Inflammatory macrophage treated with lipopolysaccharide for 1 hour (primary cell): ENCODE measurements at regions not wholly inside any gene's neighbourhood (a gene's known extent, or its start where the extent isn't known, plus 50 kb on each side); places are given as distances from the start of the nearest gene placed in this dataset.

Experiments used
- DNase-seq, 2 donors: peaks; one replicate each; pipeline ENCODE4 v3.0.0-alpha.2; 2020 to 2022

GRCh38 chr2:239640676-239641578 is 240.1 kb upstream of the HDAC4 start:
- no peak for DNase-seq

DNA sequence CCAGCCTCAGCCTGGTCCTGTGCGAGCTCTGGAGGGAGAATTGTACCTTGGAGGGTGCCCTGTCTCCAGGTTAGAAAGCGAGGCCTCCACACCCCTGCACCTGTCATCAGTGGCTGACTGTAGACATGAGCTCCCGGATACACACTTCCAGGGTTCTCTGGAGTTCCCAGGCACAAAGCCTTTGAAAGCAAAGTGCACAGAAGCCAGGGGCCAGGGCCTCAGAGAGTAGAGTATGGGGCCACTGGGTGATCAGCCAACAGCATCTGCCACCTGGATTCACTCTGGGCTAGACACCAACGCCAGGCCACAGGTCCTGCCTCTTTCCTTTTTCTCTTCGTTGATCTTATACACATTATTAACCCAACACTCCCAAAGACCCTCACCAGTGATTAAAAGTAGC is 239.4 kb upstream of the HDAC4 start:
- DNase-seq = no peak

- no peak for DNase-seq
Measured at GRCh38 chr2:239639421-239640185, 238.8 kb upstream of the HDAC4 start.

DNA sequence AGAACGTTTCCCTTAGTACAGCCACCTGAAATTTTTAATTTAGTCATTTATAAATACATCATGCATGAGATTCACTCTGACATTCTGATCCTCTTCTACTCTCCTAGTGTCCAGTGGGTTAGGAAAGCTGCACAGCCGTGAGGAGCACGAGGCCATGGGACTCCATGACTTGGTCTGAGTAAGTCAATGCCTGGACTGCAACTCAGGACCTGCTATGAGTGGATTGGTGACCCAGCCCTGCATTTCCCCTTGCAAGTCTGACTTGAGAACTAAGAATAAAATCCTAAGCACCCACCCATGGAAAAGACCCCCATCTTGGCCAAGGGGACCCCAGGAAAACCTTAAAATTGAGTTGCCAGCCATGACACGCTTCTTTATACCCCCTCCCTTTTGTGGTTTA is 237.6 kb upstream of the HDAC4 start:
- DNase-seq = no peak

DNA sequence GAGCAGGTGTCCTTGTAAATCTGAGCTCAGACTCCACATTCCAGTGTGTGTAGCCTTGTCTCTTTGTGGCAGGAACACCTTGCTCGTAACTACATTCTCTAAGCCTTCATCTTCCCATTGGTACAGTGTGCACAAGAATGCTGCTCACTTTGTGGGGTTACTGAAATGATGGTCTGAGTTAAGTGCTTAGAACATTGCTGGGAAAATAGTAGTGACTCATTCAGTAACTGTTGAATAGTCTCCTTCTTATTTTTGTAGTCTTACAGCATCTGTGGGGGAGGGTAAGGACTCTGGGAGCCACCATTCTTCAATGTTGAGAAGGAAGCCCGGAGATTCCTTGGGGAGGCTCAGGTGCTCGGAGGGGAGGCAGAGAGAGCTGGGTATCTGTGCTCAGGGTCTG is 236.0 kb upstream of the HDAC4 start:
- DNase-seq = no peak

- DNase-seq = no peak
Measured at GRCh38 chr2:239634769-239635168, 233.9 kb upstream of the HDAC4 start.

- DNase-seq = no peak
Measured at GRCh38 chr2:239630618-239631286, 229.9 kb upstream of the HDAC4 start.

DNA sequence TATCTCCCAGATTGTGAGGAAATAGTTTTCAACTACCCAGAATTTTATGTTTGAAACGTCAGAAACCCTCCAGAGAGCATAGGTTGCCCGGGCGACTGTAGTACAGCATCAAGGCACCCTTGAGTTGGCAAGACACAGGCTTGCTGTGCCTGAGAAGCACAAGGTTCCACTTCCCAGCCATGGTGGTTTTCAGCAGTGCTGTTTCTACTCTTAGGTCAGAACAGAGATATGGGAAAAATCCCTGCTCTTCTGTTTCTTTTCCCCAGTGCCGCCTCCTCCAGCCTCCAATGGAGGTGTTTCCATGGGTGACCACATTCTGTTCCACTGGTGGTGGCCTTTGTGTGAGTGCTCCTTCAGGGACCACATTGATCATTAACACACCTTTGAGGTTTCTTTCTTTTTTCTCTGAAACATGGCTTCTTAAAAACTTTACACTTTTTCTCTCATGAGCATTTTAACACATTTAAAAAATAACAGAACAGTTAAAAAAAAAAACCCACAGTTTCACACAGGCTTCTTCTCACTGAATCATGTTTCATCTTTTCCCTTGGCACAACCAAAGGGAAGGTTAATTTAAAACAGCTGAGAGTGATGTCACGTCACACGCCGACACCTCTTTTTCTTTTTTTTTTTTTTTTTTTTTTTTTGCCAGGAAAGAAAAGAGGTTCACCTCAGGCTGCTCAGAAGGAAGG is 229.3 kb upstream of the HDAC4 start:
- DNase-seq = no peak

DNA sequence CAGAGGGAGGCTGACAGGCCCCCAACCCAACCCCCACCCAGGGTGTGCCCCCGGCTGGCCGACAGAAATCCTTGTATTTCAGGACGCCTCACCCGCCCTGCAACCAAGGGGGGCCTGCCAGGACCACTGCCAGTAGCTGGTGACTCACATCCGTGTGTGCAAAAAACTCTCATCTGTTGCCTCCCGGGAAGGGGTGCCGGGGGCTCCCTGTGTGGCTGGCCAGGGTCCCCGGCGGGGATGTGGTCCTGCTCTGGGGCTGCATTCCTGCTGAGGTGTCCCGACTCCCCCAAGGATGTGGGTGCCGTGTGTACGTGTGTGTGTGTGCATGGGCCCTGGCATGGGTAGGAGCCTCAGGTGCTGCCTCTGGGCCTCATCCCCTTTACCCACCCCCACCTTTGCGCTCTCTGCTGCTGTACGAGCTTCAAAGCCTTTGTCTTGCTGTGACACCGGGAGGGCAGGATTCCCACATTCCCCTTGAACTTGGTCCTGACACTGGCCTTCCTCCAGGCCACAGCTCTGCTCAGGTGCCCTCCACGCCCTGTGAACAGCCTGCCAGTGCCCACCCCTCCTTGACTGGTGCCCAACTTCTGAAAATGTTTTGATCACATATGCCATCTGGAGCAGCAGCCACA is 226.3 kb upstream of the HDAC4 start:
- DNase-seq = no peak

- DNase-seq = no peak
Measured at GRCh38 chr2:239625971-239626734, 225.3 kb upstream of the HDAC4 start.

- no peak for DNase-seq
Measured at GRCh38 chr2:239625156-239625845, 224.5 kb upstream of the HDAC4 start.

DNA sequence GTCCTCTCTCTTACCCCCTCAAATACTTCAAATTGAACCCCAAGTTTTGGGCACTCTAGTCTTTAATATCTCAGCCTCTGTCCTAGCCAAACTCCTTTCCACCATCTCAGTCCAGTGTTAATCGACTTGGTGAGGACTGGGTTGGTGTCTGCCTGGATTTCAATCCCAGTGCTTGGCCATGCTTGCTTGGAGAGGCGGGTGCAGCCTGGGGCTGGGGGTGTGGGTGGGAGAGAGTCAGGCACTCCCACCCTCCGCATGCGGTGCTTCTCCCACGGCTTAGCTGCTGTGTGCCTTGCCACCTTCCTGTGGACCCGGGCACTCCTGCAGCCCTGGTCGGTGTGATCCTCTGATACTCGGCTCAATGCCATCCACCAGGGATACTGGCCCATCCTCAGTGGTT is 220.8 kb upstream of the HDAC4 start:
- DNase-seq = no peak

DNA sequence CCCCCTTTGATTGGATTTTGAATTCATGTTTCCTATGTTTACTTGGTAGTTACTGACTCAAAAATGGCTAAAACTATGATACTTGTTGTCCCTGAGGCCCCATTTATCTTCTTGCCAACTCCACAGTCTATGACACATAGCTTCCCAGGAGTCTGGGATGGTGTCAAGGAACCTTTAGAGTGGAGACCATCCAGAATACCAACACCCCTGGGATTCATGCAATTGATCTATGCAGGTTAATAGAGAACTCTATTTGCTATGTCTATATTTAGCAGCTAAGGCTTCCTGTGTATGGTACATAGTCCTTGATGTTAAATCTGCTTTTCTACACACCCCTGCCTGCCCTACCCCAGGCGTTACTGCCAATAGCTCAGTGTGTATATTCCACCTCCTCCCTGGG is 218.5 kb upstream of the HDAC4 start:
- DNase-seq = no peak

GRCh38 chr2:239616729-239617128 is 215.9 kb upstream of the HDAC4 start:
- DNase-seq = no peak

- DNase-seq = no peak
Measured at GRCh38 chr2:239612133-239612532, 211.3 kb upstream of the HDAC4 start.

- DNase-seq = no peak
Measured at GRCh38 chr2:239611222-239611795, 210.5 kb upstream of the HDAC4 start.

GRCh38 chr2:239610457-239611221 is 209.8 kb upstream of the HDAC4 start:
- DNase-seq = no peak

DNA sequence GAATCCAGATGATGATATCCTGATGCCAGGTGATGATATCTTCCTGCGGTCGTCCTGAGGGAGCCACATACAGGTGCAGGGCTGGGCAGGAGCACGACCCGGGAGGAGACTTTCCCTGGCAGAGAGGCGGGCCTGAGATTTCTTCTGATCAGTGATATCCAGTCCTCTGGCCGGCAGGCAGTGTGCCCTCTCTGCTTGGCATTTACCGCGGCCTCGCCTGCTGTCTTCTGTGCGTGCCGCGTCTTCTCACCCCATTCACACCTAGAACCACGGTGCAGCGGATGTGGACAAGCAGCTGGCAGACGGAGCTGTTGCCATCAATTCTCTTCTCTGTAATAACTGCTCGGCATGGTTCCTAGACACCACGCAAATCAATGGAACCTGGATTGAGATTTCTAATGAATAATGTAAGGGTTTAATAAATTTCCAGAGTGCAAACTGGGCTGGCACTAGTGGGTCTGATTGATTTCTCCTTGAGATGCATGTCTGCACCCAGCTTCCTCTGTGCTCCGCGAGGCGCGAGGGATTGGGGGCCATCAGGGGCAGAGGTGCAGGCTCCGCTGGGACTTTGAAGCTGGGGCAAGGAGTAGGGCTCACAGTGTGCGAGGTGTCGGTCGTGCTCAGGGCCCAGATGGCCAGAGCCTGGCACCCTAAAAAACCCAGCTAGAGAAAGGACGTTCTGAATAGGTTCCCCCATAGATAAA is 208.9 kb upstream of the HDAC4 start:
- no peak for DNase-seq

DNA sequence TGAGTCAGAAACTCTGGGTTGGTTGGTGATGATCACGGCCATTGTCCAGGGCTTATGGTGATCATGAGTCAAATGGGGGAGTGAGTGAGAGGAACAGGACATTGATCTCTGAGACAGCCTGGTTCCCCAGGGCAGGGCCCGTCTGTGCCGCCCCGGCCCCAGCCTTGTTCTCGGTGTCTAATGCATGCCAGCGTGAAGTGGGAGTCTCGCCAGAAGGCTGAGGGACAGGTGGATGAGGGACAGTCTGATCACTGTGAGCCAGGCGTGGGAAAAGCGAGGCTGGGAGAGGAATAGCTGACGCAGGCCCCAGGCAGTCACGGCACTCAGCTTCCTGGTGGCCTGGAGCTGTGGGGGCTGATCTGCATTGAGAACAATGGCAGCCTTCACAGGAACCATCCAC is 208.3 kb upstream of the HDAC4 start:
- DNase-seq = no peak
